ENCODE measurements at regions not wholly inside any gene's neighbourhood (a gene's known extent, or its start where the extent isn't known, plus 50 kb on each side); places are given as distances from the start of the nearest gene placed in this dataset.

DNA sequence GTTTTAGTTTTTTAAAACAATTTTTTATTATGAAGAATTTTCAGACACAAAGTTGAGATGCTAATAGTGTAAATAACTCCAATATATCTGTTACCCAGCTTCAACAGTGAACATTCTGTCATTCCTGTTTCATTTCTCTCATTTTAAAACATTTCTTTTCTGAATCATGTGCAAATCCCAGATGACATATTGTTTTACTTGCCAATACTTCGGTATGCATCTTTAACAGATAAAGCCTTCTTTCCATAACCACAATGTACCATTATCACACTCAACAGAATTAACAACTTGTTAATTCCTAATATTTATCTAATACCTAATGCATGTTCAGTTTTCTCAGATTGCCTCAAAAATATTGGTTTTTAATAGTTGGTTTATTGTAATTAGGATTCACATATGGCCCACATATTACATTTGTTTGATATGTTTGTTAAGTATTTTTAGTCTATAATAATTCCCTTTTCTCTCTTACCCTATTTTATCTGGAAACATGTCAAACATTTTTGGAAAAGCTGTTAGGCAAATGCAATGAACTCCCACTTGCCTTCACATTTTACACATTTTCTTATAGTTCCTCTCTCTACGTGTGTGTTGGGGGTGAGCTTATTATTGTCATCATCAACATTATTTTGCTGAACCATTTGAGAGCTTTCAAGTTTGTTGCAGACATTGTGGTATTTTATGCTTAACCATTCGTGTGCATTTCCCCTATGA lies 58.7 kb upstream of the ANKRD55 start:
- no peaks in the 10 kb centered on the region for H3K36me3 Mint-ChIP-seq (ENCODE audit: low read depth)
- no peak overlapping the region for H3K27ac Mint-ChIP-seq

DNA sequence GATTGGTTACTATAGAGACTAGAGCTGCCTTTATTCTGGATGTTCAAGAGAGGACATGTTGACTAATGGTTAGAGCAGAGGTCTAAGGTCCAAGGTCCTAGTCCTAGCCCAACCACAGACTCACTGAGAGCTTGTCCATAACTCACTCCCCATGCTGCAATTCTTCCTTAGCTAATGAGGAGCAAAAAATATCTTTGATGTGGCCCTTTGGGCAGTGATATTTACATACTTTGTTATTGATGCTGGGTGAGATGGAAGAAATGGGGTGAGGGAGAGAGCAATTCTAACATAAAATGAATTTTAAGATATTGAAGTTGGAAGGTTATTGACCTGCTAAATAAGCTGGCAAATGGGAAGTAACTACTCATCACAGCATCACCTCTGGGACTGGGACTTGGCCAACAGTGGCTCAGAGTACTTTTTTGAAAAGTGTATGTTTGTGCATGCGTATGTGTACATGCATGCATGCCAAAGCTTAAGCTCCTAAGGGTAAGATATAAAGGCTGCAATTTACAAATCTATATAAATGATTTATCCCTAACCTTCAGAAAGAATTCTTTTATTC lies 58.0 kb upstream of the ANKRD55 start:
- Mint-ChIP-seq H3K27ac (no peak overlapping the region), H3K27me3 (ENCODE audit: low read depth) (no peaks in the 10 kb centered on the region), H3K9me3 (peaks cover 11% of the 10 kb centered on the region), H3K36me3 (ENCODE audit: low read depth) (no peaks in the 10 kb centered on the region), H3K4me3 (no peak overlapping the region), H3K4me1 (ENCODE audit: low read depth) (no peaks in the 10 kb centered on the region)

More for the DNA sequence above, 58.7 kb upstream of the ANKRD55 start:
- Mint-ChIP-seq H3K9me3 (peaks cover 11% of the 10 kb centered on the region), H3K27me3 (ENCODE audit: low read depth) (no peaks in the 10 kb centered on the region), H3K4me1 (ENCODE audit: low read depth) (no peaks in the 10 kb centered on the region), H3K4me3 (no peak overlapping the region)

DNA sequence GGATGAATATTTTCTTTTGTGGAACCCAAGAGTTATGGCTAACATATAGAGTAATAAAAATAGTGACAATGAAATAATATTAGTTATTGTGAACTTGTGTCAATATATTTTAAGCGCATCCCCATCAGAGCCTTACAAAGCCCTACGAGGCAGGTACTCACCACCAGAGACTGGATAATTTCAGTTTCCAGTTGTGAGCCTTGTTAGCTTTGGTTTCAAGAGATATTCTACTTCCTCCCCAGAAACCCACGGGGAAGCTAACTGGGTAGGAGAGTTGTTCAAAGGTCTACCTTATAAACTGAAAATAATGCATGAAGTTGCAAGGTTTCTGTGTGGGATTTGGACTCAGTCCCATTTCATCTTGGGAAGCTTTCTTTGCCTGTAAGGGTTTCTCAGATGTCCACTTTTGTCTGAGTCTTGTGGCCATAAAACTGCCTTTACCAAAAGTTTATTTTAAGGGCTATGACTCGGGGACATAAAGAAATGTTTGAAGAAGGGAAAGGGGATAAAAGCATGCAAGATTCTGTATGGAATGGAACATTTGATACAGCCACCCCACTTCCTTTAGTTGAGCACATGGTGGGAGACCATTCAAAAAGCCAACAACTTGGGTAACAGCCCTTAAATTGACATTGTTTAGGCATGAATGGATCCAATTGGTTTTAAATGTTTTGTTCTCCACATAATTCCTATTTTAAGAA lies 57.4 kb upstream of the ANKRD55 start:
- Mint-ChIP-seq H3K27me3 (ENCODE audit: low read depth) (no peaks in the 10 kb centered on the region), H3K4me1 (ENCODE audit: low read depth) (no peaks in the 10 kb centered on the region), H3K4me3 (no peak overlapping the region), H3K36me3 (ENCODE audit: low read depth) (no peaks in the 10 kb centered on the region), H3K27ac (no peak overlapping the region), H3K9me3 (peaks cover 11% of the 10 kb centered on the region)

DNA sequence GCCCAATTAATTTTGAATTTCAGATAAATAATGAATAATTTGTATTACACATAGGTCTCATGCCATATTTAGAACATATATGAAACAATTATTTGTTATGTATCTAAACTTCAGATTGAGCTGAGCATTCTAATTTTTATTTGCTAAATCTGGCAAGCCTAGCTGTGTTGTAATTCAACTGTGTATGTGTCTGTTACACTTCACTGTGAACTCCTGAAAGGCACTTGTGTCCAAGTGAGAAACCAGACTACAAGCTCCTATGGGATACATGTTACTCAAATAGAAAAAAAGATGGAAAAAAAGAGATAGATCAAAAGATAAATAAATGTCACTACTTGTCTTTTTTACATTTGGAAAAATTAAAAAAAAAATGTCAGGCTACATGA lies 56.5 kb upstream of the ANKRD55 start:
- H3K36me3 Mint-ChIP-seq (ENCODE audit: low read depth): no peaks in the 10 kb centered on the region
- H3K4me1 Mint-ChIP-seq (ENCODE audit: low read depth): no peaks in the 10 kb centered on the region
- H3K9me3 Mint-ChIP-seq: peaks cover 11% of the 10 kb centered on the region
- no peak overlapping the region for H3K4me3 Mint-ChIP-seq
- H3K27me3 Mint-ChIP-seq (ENCODE audit: low read depth): no peaks in the 10 kb centered on the region
- no peak overlapping the region for H3K27ac Mint-ChIP-seq

DNA sequence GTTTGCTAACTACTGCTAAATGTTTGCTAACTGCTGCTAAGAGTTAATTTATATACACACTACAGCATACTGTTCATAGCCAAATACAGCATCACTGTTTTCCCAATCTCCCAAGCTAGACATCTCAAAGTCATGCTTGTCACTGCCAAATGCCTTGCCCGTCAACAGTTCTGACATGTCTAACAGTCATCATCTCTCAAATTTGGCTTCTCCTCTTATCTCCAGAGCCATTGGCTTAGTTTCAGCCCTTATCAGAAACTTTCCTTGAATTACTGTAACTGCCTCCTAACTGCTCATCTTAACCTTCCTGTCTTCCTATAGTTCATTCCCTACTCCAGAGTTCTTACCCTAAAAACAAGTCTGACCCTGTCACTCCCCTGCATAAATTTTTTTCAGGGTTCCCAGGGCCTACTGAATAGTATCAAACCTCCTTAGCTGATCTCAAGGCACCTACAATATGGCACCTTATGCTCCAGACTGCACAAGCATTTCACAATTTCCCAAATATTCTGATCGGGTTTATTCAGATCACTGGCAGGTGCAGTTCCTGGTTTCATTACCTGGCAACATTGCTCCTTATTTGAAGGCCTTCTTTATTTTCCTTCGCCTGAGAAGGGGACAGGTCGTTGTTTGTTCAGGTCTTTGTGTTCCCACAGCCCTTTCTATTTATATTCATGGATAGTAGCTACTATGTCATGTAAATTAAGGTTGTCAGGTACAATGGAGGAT lies 55.9 kb upstream of the ANKRD55 start:
- Mint-ChIP-seq H3K4me3 (no peak overlapping the region), H3K27me3 (ENCODE audit: low read depth) (no peaks in the 10 kb centered on the region), H3K36me3 (ENCODE audit: low read depth) (no peaks in the 10 kb centered on the region), H3K27ac (no peak overlapping the region), H3K9me3 (peaks cover 7% of the 10 kb centered on the region), H3K4me1 (ENCODE audit: low read depth) (no peaks in the 10 kb centered on the region)

DNA sequence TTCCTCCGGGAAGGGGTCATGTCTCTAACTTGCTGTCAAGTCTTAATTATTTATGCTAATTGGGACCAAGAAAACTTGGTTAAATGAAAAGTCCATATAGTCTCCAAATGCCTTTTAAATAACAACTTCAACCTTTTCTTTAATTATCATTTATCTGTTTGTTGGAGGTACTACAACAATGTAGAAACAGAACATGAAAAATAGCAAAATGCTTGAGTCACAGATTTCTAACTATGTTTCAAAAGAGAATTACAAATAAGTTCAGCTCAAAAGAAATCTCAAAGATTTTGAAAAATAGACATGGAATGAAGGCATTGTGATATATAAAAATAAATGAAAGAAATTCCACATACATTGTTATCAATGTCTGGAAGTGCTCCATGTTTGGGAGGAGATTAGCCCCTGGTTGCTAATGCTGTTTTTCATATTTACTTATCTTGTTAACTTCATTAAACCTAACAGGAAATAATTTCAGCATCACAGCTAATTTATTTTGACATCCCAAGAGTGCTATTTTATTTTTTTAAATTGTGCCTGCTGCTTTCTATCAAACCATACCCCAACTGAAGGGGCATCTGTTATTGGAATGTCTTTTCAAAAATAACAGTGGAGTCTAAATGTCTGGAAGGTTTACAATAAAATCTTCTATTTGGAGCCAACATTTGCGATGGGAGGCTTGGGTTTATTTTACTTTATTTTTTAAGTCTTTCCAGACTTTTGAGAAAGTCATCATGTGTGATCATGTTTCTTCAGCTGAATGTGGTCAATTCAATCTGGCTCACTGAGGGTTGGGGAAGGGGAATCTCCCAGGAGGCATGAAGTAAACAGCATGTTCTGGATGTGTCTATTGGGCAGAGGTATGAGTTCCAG lies 53.1 kb upstream of the ANKRD55 start:
- no peaks in the 10 kb centered on the region for H3K4me1 Mint-ChIP-seq (ENCODE audit: low read depth)
- H3K27me3 Mint-ChIP-seq (ENCODE audit: low read depth): no peaks in the 10 kb centered on the region
- no peak overlapping the region for H3K27ac Mint-ChIP-seq
- H3K4me3 Mint-ChIP-seq: no peak overlapping the region
- H3K36me3 Mint-ChIP-seq (ENCODE audit: low read depth): no peaks in the 10 kb centered on the region
- H3K9me3 Mint-ChIP-seq: no peaks in the 10 kb centered on the region

DNA sequence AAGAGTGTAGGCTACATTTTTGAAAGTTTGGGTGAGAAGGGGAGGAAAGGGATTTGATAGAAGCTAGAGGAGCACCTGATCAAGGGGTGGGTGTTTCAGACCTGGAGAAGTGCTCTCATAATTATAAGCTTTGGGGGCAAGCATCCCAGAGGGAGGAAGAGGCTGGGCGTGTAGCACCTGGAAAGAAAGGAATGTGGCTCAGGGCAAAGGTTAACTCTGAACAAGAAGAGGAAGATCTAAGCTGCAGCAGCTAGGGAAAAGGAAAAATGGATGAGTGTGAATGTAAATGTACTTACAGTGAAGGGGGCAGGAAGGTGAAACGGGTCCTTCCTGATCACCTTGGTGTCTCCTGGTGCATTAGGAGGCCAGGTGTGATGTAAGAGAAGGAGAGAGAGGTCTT lies 49.8 kb upstream of the ANKRD55 start:
- Mint-ChIP-seq H3K4me3 (no peak overlapping the region), H3K4me1 (ENCODE audit: low read depth) (no peaks in the 10 kb centered on the region), H3K27ac (no peak overlapping the region), H3K27me3 (ENCODE audit: low read depth) (no peaks in the 10 kb centered on the region), H3K9me3 (no peaks in the 10 kb centered on the region), H3K36me3 (ENCODE audit: low read depth) (no peaks in the 10 kb centered on the region)
